GM12873 (cell line): ENCODE measurements at regions not wholly inside any gene's neighbourhood (a gene's known extent, or its start where the extent isn't known, plus 50 kb on each side); places are given as distances from the start of the nearest gene placed in this dataset.

ENCODE experiments used
- TF ChIP-seq, protein P1 (sequence below): IDR thresholded peaks from 2 replicates; pipeline ENCODE4 v1.5.1; 2012; ENCODE audit warnings: low read depth, mild to moderate bottlenecking, moderate library complexity, low read length, control low read depth; ENCODE audit not compliant: insufficient read depth; ENCODE audit errors: missing control alignments

DNA sequence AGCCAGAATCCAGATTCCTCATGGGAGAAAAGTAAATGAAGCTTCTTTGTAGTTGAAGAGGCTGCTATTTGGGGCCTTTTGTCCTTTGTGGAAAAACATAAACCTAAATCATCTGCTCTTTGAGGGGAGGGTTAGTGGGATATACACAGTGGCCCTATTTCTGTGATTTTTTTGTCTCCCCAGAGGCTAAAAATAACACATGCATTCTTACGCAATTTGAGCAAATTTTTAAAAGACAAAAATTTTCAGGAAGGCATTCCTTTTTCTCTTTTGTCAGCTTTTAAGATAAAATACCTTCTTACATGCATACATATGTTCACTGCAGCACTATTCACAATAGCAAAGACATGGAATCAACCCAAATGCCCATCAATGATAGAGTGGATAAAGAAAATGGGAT, 165.5 kb downstream of the AXIN2 start:
- TF ChIP-seq, protein P1, sequence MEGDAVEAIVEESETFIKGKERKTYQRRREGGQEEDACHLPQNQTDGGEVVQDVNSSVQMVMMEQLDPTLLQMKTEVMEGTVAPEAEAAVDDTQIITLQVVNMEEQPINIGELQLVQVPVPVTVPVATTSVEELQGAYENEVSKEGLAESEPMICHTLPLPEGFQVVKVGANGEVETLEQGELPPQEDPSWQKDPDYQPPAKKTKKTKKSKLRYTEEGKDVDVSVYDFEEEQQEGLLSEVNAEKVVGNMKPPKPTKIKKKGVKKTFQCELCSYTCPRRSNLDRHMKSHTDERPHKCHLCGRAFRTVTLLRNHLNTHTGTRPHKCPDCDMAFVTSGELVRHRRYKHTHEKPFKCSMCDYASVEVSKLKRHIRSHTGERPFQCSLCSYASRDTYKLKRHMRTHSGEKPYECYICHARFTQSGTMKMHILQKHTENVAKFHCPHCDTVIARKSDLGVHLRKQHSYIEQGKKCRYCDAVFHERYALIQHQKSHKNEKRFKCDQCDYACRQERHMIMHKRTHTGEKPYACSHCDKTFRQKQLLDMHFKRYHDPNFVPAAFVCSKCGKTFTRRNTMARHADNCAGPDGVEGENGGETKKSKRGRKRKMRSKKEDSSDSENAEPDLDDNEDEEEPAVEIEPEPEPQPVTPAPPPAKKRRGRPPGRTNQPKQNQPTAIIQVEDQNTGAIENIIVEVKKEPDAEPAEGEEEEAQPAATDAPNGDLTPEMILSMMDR, result no peak

DNA sequence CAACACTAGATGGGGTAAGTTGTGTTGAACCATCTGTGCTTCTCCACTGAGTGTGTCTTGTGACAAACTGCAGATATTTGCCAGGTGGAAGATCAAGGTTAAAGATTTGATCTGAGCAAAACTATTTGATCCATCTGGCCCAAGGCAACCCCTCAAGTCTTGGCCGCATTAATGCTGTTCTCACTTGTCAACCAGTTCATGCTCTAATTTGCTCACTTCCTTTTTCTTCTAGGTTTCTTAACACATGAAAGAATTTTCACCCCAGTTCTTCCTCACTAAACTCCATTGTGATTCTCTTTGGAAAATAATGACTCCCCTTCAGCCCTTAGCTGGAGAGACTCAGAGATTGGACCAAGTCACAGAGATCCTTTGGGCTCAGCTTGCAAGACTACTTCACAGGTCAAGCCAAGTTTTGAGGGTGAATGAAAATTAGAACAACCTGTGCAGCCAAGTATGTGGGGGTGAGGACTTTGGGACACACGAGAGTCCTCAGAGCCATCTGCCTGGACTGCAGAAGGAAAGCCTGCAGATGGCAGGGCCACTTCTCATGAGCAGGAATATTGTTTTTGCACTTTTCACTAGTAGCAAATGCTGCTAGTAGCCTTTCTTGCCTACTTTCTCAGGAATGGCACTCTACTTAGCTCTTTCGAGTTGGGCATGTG, 166.5 kb downstream of the AXIN2 start:
- TF ChIP-seq, protein P1, result no peak

DNA sequence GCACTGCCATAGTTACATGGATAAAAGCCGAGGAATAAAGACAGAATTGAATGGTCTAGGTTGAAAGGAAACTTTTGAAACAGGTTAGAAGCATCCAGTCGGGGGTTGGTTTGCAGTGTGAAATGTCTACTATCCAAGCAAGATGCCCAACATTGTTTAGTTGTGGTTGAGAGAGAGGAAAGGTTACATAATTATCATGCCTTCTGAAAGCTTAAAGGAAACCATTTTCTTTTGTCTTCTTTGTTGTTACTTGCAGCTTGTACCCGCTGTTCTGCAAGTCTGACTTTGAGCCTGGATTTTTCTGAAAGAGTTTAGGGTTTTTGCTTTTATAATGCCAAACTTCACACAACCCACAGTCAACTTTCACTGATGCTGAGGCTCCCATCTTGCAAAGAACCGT, 167.9 kb downstream of the AXIN2 start:
- TF ChIP-seq, protein P1, result no peak

DNA sequence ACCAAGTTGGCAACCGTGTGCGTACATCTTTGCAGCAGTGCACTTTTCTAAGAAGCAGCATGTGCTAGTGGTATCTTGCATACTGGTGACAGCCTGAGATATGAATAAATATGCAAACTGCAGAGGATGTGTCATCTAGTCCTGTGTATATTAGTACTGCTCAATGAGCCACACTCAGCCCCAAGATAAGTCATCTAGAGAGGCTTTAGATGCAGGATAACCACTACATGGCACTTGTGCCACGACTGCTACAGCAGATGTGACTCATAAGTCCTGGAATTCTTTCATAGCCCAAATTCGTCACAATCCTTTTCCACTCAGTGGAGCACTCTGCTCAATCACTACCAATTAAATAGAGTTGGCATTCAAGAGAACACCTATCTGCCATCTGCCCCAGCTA, 171.5 kb downstream of the AXIN2 start:
- TF ChIP-seq, protein P1, result no peak

DNA sequence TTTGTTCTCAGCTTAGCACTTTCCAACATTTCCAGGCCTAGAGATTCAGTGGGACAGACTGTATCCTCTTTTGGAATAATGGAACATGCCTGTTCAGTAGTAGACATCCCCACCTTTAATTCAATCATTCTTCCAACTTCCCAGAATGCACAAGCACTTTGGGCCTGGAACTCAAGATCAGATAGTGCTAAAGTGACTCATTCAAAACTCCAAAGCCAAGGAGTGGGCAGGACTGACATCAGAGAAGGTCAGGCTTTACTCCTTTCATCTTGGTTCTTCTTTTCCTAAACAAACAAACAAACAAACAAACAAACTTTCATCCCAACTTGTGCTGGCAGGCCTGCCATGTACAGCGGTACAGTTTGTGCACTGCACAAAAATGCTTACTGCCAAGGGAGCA, 172.0 kb downstream of the AXIN2 start:
- TF ChIP-seq, protein P1, result no peak

DNA sequence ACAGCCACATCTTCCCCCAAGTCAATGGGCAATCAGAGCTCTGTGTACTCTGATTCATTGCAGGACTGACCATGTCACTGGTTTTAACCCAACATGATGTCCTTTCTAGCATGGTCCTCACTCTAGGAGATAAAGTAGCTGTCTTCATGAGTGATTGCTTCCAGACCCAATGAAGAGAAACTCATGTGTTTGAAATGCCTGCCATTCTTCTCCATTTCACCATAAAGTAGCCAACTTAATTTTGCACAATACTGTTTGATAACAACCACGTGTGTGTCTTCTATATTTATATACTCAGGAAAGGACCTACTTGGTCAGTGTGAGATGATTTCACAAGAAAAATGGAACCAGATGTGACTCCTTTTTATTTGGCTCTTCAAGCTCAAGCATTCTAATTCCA, 172.5 kb downstream of the AXIN2 start:
- TF ChIP-seq, protein P1, result no peak

DNA sequence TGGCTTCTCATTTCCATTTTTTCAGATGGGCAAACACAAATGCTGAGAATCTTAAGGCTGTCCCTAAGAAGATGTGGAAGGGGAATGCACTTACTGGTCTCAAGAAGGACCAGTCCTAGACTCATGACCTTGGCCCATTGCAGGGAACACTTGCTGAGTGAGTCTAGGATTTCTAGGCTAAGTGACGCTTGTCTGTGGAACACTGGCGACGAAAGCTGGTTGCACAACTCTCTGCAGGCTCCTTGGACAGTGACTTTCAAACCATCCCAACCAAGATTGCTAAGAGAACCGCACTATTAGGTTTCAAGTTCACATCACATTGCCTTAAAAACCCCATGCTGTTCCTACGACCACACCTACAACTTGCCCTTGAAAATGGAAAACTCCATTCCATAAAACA, 174.1 kb downstream of the AXIN2 start:
- TF ChIP-seq, protein P1, result no peak
